ENCODE measurements at regions not wholly inside any gene's neighbourhood (a gene's known extent, or its start where the extent isn't known, plus 50 kb on each side); places are given as distances from the start of the nearest gene placed in this dataset.

GRCh38 chr17:71825687-71826086, 295.1 kb upstream of the SOX9 start:
- no peak for DNase-seq (ENCODE audit: low read depth in 1 of 2, low spot score in 1 of 2)
- TF ChIP-seq REST (IDR thresholded peaks at IDR 0.05; ENCODE audit: insufficient replicate concordance, low read depth) (no peak), POLR2AphosphoS5 (IDR thresholded peaks at IDR 0.05; ENCODE audit: low read depth) (no peak), GABPA (IDR thresholded peaks at IDR 0.05; ENCODE audit: low read depth) (no peak)
- Histone ChIP-seq H3K27ac (replicated peaks) (no peak overlapping the region), H3K27me3 (ENCODE audit: insufficient read depth, poor library complexity, severe bottlenecking) (no peaks in the 10 kb centered on the region), H3K4me3 (replicated peaks; ENCODE audit: insufficient read depth, low read length) (no peak overlapping the region)

- Histone ChIP-seq H3K27me3 (ENCODE audit: insufficient read depth, poor library complexity, severe bottlenecking) (no peaks in the 10 kb centered on the region), H3K27ac (replicated peaks) (no peak overlapping the region), H3K4me3 (replicated peaks; ENCODE audit: insufficient read depth, low read length) (no peak overlapping the region)
- no peak for DNase-seq (ENCODE audit: low read depth in 1 of 2, low spot score in 1 of 2)
- TF ChIP-seq POLR2AphosphoS5 (IDR thresholded peaks at IDR 0.05; ENCODE audit: low read depth), result no peak
- TF ChIP-seq GABPA (IDR thresholded peaks at IDR 0.05; ENCODE audit: low read depth), result no peak
Measured at GRCh38 chr17:71828182-71828596, 292.6 kb upstream of the SOX9 start.

- H3K4me3 ChIP-seq (replicated peaks; ENCODE audit: insufficient read depth, low read length), result no peak overlapping the region
- no peak for DNase-seq (ENCODE audit: low read depth in 1 of 2, low spot score in 1 of 2)
- TF ChIP-seq REST (IDR thresholded peaks at IDR 0.05; ENCODE audit: insufficient replicate concordance, low read depth) (no peak), GABPA (IDR thresholded peaks at IDR 0.05; ENCODE audit: low read depth) (no peak), SPI1 (IDR thresholded peaks at IDR 0.05; ENCODE audit: borderline replicate concordance, low read depth) (no peak), CTCF (IDR thresholded peaks at IDR 0.05; ENCODE audit: insufficient read depth, low read length) (no peak), POLR2AphosphoS5 (IDR thresholded peaks at IDR 0.05; ENCODE audit: low read depth) (no peak)
- H3K27ac ChIP-seq (replicated peaks), result no peak overlapping the region
- no peaks in the 10 kb centered on the region for H3K27me3 ChIP-seq (ENCODE audit: insufficient read depth, poor library complexity, severe bottlenecking)
Measured at GRCh38 chr17:71830866-71831265, 290.0 kb upstream of the SOX9 start.

GRCh38 chr17:71842986-71843385, 277.8 kb upstream of the SOX9 start:
- TF ChIP-seq CTCF (IDR thresholded peaks at IDR 0.05; ENCODE audit: insufficient read depth, low read length) (no peak), POLR2AphosphoS5 (IDR thresholded peaks at IDR 0.05; ENCODE audit: low read depth) (no peak), SPI1 (IDR thresholded peaks at IDR 0.05; ENCODE audit: borderline replicate concordance, low read depth) (no peak), GABPA (IDR thresholded peaks at IDR 0.05; ENCODE audit: low read depth) (no peak), REST (IDR thresholded peaks at IDR 0.05; ENCODE audit: insufficient replicate concordance, low read depth) (no peak)
- H3K4me3 ChIP-seq (replicated peaks; ENCODE audit: insufficient read depth, low read length), result no peak overlapping the region

More at GRCh38 chr17:71842986-71843385, 277.8 kb upstream of the SOX9 start:
- DNase-seq (ENCODE audit: low read depth in 1 of 2, low spot score in 1 of 2), result no peak
- H3K27ac ChIP-seq (replicated peaks), result no peak overlapping the region
- H3K27me3 ChIP-seq (ENCODE audit: insufficient read depth, poor library complexity, severe bottlenecking), result peaks cover 2% of the 10 kb centered on the region

Data from HL-60 (cell line).